NCI-H446 treated with DMSO at 0.1 percent for 48 hours (cell line): ENCODE measurements at regions not wholly inside any gene's neighbourhood (a gene's known extent, or its start where the extent isn't known, plus 50 kb on each side); places are given as distances from the start of the nearest gene placed in this dataset.
A peak's percentile ranks its signal among the peaks of the same experiment; 100 is the strongest.

Experiments
- DNase-seq: peaks from one replicate; lab custom pipeline; 2025; lab: John Stamatoyannopoulos, UW

DNA sequence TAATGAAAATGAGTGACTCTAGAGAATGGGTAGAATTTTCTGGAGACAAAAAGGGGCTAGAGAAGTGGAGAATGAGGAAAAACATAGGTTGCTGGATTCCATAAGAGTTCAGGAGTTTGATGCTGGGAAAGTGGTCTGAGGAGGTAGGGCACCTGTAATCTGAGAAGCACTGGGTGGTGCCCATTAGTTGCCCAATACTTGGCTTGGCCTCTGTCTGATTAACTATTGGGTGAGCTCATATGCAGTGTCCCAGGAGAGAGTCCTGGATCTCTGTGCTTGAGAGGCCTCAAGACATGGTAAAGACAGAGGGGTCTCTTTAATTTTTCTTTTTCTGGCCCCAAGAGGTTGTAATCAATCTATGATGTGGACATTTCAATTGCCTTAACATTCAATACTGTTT is 390.1 kb downstream of the TDRD3 start:
- DNase-seq: no peak

DNA sequence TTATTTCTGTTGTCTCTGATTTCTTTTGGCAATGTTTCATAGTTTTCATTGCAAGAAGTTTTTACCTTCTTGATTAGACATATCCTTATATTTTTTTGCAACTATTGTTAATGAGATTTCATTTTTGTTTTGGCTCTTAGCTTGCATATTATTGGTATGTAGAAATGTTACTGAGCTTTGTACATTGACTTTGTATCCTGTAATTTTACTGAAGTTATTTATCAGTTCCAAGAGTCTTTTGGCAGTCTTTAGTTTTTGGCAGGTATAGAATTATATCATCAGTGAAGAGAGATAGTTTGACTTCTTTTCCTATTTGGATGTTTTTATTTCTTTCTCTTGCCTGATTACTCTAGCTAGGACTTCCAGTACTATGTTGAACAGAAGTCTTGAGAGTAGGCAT is 375.7 kb downstream of the TDRD3 start:
- DNase-seq: no peak

DNA sequence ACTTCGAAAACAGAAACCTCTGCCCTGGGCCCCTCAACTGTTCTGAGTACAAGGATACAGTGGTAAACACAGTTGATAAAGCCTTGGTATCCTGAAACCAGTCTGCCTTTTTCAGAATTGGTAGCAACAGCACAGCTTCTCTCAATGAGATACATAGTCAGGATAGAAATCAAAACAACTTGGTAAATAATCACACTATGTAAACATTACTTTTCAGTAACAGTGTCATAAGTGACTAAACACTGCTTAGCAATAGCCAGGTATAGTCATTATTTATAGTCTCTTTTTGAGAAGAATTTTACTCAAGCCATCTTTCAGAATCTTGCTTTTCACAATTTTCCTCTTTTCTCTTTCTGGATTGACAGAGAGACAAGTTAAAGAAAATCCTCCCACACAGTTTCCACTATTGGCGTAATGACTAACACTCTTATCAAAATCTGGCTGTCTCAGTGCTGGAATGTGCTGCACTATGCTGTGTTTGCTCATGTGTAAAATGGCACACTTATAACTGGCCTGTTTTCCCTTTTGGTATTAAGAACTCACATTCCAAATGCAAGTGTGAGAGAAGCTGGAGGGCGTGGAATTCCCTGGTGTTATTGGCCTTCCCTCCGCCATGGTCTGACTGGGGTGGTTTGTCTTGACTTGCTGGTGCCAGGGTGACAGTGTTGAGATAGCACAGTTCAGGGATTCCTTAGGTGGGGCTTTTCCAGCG is 368.8 kb downstream of the TDRD3 start:
- DNase-seq: no peak

DNA sequence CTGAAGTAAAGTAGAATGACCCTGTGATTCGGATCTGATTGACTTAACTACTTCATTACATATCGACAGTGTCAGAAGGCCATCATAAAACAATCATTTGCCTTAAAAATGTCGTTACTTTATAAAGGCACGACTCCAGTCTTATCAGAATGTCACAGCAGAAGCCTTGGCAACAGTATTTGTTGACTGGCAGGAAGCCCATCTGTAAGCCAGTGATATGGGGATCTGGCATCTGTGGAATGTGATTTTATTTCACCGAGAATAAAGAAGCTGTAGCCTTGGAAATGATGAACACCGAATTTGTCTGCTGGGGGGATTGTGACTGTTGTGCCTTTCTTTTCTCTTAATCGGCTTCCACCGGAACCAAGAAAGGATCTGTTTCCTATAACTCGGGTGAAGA is 362.5 kb downstream of the TDRD3 start:
- no peak for DNase-seq

DNA sequence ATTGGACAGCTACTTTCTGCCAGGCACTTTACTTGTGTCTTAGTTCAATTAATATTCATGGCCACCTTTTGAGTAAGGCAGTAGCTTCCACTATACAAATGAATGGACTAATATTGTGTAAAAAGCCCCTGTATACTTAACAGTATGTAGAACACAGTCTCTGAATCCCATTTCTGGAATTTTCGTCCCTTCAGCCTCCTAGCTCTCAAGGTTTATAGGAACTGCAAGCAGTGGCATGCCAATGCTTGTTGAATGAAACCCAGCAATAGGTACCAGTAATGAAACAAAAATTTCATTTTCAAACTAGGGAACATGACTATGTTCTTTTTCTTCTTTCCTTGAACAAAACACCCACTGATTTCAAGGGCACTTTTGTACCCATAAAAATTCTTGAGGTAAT is 361.6 kb downstream of the TDRD3 start:
- no peak for DNase-seq

DNA sequence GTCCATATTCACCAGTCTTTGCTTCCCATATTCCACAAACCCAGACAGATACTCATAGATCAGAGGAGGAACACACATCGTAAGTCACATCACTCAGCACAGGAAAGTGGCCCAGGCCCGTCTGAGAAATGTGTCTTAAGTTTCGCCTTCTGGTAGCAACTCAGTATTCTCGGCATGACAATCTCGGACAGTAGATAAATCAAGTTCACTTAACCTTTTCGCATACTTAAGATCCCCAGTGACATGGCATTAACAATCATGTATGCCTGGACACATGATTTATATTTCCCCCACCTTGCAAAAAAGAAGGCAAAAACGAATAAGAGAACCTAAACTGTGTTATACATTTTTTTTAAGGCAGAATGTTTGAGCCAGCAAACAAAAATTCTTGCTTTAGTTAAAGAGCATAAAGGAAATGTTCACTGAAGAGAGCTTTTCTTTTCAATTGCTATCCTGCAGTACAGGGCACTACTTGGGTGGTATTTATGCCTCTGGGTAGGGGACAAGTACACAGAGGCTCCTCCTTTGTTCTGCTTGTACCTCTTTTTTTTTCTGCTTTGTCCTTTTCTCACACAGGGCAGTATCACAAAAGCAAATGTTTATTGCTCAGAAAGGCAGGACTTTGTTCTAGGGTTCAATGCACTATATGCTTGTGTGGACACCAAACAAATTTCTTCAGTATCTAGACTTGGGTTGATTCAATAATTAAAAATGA is 360.6 kb downstream of the TDRD3 start:
- DNase-seq: no peak

DNA sequence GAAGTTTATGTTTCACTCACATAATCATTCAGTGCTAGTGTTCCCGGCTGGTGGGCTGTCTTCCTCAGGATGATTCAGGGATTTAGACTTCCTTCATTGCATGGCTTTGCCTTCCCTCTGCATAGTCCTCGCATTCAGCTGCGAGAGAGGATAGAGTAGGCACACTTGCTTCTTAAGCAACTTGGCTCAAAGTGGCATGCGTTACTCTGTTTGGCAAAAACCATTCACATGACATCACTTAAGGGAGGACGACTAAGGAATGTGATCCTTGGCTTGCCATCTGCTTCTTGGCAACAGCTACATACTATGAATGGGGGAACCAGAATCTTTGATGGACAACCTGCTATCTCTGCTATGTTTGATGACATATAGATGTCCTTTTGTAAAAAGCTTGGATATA is 359.3 kb downstream of the TDRD3 start:
- peak; percentile 27 for DNase-seq

DNA sequence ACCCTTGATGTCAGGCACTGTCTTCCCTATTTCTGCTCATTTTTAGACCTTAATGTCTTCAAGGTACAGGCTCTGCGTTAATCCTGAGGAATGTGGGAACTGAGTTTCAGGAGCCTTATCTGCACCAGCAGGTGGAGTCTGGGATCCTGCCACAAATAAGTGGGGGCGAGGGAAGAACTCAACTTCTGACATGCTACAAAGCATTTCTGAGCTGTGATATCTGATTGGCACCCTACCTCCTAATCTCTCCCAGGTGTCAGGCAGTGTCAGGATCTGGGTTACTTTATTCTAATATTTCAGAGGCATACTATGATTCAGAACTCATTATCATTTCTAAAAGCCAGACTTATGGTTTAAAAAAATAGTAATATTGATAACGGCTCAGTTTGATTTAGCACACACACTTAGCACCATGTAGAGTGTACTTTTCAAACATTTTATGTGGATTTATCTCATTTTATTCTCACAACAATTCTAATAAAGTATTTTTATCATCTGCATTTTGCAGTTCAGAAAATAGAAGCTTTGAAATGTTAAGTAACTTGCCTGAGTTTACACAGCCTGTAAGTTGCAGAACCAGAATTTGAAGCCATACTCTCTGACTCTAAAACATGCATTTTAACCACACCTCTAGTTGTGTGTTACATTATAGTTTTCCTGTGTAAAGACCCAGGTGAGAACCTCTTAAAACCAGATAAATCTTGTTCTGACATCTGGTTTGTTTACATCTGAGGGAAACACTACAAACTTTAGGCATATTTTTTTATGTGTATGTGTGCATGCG is 358.6 kb downstream of the TDRD3 start:
- DNase-seq: no peak

DNA sequence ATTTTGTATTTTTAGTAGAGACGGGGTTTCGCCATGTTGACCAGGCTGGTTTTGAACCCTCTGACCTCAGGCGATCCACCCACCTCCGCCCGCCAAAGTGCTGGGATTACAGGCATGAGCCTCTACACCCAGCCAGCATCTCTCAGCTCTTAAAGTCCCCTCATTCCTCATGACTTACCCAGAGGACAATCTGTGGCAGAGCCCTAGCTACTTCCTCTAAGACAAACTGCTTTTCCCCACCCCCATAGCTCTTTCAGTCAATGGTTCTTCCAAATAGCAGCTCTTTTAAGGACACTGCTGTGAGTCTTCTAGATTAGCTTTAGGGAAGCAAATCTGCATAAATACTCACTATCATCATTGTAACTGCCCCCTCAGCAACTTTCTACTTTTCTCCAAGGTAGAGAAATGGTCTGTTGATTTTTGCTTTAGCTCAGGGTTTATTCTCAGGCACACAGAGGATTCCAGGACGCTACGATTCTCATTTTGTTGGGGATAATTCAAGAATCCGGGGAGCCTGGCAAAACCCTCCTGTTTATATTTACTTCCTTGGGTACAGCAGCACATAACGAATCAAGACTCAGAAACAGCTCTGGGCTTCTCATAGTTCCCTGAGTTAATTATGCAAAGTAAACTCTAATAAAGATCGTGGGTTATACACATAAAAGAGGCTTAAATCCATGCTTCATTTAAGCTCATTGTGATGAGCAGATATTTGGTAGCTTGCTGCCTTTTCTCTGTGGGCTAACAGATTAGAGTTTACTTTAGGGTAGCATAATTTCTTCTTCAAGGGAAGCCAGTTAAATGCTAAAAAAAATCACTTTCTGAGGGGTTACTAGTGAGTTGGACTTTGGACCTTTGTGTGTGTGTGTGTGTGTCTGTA is 357.4 kb downstream of the TDRD3 start:
- DNase-seq: no peak

DNA sequence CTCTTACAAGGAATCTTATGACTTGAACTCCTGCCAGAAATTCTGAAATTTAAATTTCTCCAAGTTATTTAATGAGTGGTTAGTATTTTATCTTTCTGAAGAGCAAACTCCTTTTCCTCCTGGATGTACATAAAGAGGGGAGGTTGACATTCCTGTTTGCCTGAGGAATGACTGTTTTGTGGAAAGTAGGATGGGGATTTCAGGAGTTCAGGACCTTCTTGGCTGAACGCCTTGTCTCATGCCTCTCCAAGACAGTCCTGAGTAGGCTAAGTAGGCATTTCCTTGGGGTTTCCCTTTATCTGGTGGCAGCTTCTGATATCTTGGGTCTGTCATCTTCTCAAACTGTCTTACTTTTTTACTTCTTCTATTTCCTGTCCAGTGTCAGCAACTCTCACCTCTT is 356.6 kb downstream of the TDRD3 start:
- DNase-seq: no peak

DNA sequence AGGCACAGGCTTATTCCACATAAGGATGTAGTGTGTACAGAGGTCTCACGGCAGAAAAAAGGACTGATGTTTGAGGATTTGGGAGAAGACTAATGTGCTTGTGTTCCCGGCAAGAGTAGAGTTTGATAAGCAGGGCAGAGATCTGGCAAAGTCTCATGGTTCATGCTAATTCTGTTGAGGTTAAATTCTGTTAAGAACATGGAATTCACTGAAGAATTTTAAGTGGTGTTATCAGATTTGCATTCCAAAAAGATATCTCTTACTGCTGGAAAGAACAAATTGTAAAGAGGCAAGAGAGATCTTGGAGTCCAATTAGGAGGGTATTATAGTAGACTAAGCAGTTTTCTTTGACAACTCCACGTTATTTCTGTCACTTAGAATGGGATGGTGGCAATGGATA is 348.3 kb downstream of the TDRD3 start:
- DNase-seq: no peak

DNA sequence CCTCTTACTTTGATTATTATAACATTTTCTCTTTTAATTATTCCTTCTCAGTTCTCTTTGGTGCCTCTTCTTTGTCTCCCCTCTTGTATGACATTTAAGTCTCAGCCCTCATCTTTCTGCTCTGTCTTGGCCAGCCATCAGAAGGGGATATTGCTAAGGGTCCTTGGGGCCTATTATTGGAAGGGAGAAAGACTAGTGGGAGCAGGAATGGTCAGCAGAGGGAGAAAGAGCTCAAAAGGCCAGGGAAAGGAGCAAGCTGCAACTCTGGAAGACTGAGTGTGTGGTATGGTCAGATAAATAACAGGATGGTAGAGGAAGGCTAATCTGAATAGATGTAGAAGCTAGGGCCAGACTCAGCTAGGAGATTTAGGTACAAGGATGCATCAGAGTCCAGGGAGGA is 336.9 kb downstream of the TDRD3 start:
- no peak for DNase-seq

DNA sequence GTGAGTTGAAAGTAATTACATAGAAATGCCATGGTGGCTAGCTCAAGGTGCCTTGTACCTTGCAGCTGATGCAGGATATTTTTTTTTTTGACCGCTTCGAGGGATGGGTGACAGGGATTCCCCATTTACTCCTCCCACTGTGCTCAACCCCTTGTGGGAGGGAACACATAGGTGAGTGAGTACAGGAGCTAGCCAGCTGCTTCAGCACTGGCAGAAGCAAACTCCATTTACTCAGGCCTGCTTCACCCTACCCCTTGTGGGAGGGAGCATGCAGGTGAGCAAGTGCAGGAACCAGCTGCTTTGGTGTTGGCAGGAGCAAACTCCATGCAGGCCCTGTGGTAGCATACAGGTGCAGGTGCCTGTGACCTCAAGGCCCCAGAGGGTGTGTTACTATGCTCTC is 330.1 kb downstream of the TDRD3 start:
- DNase-seq: no peak

DNA sequence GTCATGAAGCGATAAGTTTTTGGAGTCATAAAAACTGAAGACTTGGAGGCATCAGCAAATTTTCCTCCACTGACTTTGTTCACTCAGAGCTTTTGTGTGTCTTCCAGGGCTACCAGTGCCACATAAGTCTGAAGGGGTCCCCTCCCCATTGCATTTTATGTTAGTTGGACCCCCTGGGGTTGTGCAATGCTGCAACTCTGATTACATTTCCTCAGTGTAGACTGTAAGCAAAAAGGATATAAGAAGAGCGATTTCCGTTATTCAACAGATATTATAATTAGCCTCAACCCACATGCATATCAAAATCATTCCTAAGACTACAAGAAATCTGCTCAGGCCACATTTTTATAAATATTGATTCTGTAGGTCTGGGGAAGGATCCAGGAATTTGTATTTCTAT is 324.0 kb downstream of the TDRD3 start:
- no peak for DNase-seq

DNA sequence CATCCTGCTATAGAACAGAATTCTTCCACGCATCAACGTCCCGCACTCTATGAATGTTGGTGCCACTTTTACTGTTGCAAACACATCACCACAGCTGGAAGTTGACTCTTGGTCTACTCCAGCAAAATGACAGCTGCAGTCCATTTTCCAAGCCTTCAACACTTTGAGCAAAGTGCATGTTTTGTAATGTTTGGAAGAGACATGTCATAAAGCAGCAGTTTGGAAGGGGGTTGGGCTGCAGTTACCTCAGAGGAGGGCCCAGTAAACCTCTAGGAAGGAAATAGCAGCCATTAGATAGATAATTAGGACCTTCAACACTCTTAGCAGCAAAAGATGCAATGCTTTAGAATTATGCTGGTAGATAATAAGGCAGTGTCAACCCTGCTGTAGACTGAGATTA is 323.6 kb downstream of the TDRD3 start:
- no peak for DNase-seq

DNA sequence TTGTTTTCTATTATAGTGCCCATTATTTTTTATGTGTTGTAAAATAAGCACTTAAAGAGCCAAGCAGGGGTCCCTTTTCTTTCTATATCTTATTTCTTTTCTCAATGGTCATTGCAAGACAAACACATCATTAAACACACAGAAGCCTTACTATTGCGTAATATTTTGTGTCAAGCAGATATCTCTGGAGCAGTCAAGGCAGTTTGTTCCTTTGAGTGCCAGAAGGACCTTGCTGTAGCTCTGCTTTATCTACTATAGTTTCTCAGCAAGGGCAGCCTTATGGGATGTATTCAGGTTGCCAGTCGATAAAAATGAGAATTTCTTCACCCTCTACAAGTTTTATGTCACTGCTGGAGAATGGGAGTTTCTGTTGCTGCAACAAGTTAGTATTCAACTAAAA is 319.3 kb downstream of the TDRD3 start:
- DNase-seq: no peak

DNA sequence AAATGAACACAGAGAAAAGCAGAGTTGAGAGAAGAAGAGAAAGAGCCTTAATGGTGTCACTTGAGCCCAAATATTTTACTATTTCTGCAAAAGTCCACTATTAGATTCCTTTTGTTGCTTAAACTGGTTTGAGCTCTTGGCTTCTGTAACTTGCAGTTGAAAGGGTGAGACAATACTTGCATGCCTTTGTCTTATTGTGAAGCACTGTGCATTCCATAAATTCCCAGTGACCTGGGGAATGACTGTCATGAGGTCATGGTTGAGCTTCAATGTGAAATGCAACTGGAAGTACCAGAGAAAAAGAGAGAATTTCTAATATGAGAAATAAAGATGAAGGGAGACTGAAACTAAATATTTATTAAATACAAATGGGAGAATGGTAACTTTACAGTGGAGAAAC is 310.9 kb downstream of the TDRD3 start:
- no peak for DNase-seq

DNA sequence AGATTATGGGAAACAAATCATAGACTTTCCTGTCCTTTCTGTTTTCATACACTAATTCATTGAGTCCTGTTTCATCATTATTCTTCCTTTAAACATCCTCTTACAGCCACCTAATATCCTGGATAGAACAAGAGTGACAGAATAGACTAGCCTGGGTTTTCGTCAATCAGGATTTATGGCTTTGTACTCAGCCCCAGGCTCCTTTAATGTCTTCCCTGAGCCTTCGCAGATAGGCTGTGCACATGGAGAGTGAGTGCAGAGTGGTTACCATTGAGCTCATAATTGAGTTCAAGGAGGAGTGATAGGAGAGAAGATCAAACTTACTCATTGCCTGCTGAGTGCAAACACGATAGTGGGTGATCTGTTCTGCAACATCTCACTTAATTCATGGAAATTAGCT is 304.9 kb downstream of the TDRD3 start:
- no peak for DNase-seq

DNA sequence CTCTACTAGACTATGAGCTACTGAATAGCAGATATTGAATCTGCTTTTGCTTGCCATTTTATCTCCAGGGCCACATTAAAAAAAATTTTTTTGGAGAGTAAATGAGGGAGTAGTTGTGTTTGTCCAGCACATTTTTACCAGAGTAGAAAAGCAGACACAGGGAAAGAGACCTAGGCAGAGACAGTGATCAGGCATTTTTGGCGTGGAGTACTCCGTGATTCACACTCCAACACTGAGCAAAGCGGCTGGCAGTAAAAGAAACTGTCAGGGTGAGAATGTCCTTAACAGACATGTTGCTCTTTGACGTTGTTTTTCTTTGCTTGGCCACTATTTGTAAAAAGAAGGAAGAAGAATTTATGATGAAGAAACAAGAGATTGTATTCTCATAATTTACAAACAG is 304.0 kb downstream of the TDRD3 start:
- DNase-seq: no peak

DNA sequence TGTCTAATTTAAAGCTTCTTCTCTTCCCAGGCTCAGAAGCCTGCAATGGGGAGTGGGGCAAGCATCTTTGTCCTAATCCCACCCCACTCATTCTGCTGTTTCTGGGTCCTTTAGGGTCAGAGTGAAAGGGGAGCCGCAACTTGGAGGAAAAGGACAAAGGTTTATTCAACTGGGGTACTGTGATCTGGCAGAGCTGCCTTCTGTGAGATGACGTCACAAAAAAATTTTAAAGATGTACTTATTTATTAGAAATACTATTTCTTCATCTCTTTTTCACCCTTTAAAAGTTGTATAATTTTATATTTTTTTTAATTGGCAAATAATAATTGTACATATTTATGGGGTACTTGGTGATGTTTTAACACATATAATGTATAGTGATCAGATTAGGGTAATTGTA is 302.6 kb downstream of the TDRD3 start:
- DNase-seq: no peak

DNA sequence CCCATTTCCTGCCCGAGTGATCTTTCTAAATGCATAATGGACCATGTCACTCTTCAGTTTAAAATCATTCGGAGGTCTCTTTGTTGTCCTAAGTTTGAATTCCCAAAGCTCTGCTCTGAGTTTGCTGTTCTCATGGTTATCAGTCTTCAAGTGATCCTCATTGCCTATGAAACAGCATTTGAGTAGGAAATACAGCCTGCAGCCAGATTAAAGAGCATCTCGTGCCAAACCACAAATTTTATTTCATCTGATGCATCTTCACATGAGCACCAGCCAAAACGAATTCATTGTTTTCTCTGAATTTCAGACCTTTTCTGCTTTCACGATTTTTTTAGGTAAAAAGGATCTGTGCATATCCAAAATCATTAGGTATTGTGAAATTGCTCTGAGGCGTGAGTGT is 299.6 kb downstream of the TDRD3 start:
- no peak for DNase-seq

DNA sequence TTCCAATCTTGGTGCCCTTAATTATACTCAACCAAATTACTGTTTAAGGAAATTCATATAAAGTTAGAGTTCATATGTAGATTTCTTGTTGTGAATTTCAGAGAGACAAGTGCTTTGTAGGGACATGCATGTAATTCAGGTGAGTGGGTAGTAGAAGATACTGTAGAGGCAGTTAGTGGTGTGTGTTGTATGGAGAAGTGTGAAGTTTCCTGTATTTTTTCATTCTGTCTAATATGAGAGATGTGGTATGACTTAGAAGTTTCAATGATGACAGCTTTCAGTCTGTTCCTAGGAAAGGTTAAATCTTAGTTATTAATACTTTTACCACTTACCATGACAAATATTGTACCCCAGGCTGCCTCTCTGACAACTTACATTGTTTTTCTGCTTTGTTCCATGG is 294.2 kb downstream of the TDRD3 start:
- DNase-seq: no peak
